AG04450 (cell line): ENCODE measurements at regions not wholly inside any gene's neighbourhood (a gene's known extent, or its start where the extent isn't known, plus 50 kb on each side); places are given as distances from the start of the nearest gene placed in this dataset.

Experiments
- CTCF ChIA-PET: fragments of 300-600, 350-600 bp; formaldehyde crosslinking; extraction: SDS; loops from one replicate; lab custom pipeline; 2022; ENCODE audit warnings: antibody characterized with exemption, inconsistent platforms; lab: Charles Lee
- POLR2A ChIA-PET: fragments of 350-600 bp; formaldehyde crosslinking; extraction: SDS; loops from one replicate; lab custom pipeline; 2021; ENCODE audit warnings: antibody characterized with exemption, inconsistent platforms; lab: Yijun Ruan, JAX
- DNase-seq: peaks from one replicate; pipeline ENCODE4 v3.0.0-alpha.2; 2011; ENCODE audit warnings: low read depth, low spot score
- H3K27ac ChIP-seq: one replicate; pipeline ENCODE4 v1.5.1; 2012; ENCODE audit warnings: low read depth, low read length, control low read depth
- H3K27me3 ChIP-seq: one replicate; pipeline ENCODE4 v1.6.0; 2012; ENCODE audit warnings: low read length; ENCODE audit not compliant: control insufficient read depth, insufficient read depth
- H3K4me3 ChIP-seq: 2 replicates; pipeline ENCODE4 v1.5.1; 2011; ENCODE audit warnings: mild to moderate bottlenecking, low read depth, low read length, control low read depth
- H3K9me3 ChIP-seq: 2 replicates; pipeline ENCODE4 v1.5.1; 2012; ENCODE audit warnings: low read length; ENCODE audit not compliant: control insufficient read depth, insufficient read depth
- CTCF ChIP-seq: IDR thresholded peaks from 2 replicates; pipeline ENCODE4 v1.5.1; 2011; ENCODE audit warnings: low read depth, low read length, control low read depth, inconsistent platforms

DNA sequence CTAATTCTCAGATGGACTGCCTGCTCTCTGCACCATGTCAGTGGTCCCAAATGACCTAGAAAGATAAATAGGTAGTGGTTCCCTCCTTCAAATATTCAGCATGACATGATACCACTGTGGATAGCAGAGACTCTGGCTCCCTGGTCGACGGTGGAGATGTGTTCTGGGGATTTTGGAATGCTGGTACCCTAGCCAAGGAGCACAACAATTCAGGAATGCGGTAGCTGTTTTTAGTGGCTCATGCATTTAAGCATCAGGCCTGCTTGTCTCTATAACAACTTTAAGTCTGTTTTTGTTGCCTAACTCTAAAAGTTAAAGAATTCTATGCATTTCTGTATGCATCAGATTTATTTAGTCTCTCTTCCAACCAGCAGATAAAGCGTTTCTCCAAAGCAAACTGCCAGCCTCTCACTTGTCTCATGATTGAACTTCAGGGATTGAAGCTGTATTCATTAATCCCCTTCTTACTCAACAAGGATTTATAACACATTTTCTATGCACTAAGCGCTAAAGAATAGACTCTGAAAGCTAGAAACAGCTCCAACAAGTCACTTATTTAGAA lies 164.9 kb upstream of the BMP4 start:
- no peak overlapping the region for H3K27ac ChIP-seq
- no peaks in the 10 kb centered on the region for H3K27me3 ChIP-seq
- no peak for DNase-seq
- CTCF ChIA-PET, result interaction anchor here (1.0 to 1.2 kb wide), 2 partner anchors 10 to 54 kb away, joined by 3 to 4 read pairs; no protein-coding TSS in a partner anchor
- no peaks in the 10 kb centered on the region for H3K9me3 ChIP-seq
- no peak overlapping the region for H3K4me3 ChIP-seq
- no peak for TF ChIP-seq CTCF
- POLR2A ChIA-PET, result no interaction called here

DNA sequence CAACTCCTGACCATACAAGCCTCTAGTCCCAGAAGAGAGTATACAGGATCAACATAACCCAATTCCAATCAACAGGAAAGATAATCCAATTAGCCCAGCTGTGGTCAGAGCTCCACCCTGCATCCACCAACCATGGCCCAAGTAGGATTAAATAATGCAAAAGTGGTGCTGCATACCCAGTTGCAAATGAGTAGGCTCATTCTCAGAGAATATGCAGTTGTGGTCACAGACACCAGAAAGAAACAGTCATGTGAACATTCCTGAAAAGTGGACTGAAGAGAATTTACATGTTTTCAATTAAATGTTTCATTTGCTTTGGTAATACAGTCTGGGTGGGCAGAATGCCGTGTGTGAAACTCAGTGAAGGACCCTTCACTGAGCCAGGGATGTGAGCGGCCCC lies 167.2 kb upstream of the BMP4 start:
- CTCF ChIA-PET, result no interaction called here
- no peak for DNase-seq
- no peaks in the 10 kb centered on the region for H3K27me3 ChIP-seq
- TF ChIP-seq CTCF, result no peak
- no peak overlapping the region for H3K27ac ChIP-seq
- no peak overlapping the region for H3K4me3 ChIP-seq
- H3K9me3 ChIP-seq, result no peaks in the 10 kb centered on the region
- POLR2A ChIA-PET, result no interaction called here

DNA sequence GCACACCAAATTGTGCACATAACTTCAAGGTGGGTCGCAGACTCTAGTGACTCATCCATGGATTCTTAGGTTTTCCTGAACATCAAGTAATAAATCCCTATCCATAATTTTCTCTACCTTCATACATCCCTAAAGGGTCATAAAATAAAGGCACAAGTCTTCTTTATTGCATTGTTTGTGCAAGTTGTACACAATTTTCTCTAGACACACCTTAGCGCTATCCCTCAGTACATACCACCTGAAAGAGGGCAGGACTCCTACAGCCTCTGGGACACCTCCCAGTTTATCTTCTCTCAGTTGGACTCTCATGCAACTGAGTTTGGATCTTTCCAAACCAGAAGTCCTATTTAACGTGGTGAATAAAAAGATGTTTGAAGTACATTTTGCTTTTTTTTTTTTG lies 168.5 kb upstream of the BMP4 start:
- Histone ChIP-seq H3K27me3 (no peaks in the 10 kb centered on the region), H3K9me3 (no peaks in the 10 kb centered on the region), H3K4me3 (no peak overlapping the region), H3K27ac (no peak overlapping the region)
- no peak for DNase-seq
- CTCF ChIA-PET, result no interaction called here
- POLR2A ChIA-PET, result no interaction called here
- TF ChIP-seq CTCF, result no peak

GRCh38 chr14:54126947-54127346 lies 170.3 kb upstream of the BMP4 start:
- ChIA-PET CTCF (no interaction called here), POLR2A (no interaction called here)
- Histone ChIP-seq H3K4me3 (no peak overlapping the region), H3K27ac (no peak overlapping the region), H3K27me3 (no peaks in the 10 kb centered on the region), H3K9me3 (no peaks in the 10 kb centered on the region)
- no peak for DNase-seq
- no peak for TF ChIP-seq CTCF

DNA sequence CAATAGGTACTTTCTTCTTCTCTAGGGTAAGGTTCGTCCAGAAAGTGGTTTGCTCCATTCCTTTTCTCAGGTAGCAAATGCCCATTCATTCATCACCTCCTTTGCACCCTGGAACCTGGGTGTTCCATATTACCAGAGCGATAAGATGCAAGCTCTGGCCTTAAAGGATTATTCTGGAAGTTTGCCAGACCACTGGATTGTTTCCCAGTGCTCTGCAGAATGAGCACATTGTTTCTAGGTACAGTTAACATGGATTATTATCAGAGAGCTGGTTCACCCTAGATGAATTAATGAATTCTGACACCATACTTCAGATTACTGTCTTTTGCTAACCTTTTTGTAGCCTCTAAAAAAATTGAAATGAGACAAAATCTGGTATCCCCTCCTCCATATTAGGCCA lies 170.9 kb upstream of the BMP4 start:
- ChIA-PET CTCF (no interaction called here), POLR2A (no interaction called here)
- Histone ChIP-seq H3K27me3 (no peaks in the 10 kb centered on the region), H3K27ac (no peak overlapping the region), H3K9me3 (no peaks in the 10 kb centered on the region), H3K4me3 (no peak overlapping the region)
- no peak for DNase-seq
- TF ChIP-seq CTCF, result no peak
